IPS DF 4.7 (cell line): ENCODE measurements at regions not wholly inside any gene's neighbourhood (a gene's known extent, or its start where the extent isn't known, plus 50 kb on each side); places are given as distances from the start of the nearest gene placed in this dataset.

ENCODE experiments used
- DNase-seq: peaks from one replicate; pipeline ENCODE4 v3.0.0-alpha.2; 2013; ENCODE audit warnings: low spot score; ENCODE audit errors: extremely low read depth

- DNase-seq: no peak
Observed at GRCh38 chr1:69129538-69129937, 438.2 kb upstream of the LRRC7 start.

- DNase-seq: no peak
Observed at GRCh38 chr1:69138172-69138571, 429.6 kb upstream of the LRRC7 start.

DNA sequence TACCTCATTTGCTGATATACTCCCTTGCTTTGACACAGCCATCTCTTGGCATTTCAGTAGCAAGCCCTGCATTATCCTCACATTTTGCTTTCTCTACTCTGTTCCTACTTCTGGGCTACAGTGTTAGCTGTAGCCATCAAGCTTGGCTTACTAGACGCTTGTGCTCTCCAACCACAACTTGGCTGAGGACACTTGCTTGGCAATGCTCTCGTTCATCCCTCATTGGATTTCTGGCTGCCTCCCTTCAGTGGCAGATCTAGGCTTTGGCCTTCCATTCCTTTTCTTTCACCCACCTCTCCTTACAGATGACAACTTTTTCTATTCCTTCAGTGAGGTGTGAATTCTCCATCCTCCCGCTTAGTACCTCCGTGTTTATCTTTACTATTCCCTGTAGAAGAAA, 428.7 kb upstream of the LRRC7 start:
- no peak for DNase-seq

GRCh38 chr1:69146303-69146702, 421.4 kb upstream of the LRRC7 start:
- DNase-seq: no peak

- no peak for DNase-seq
Observed at GRCh38 chr1:69148731-69149130, 419.0 kb upstream of the LRRC7 start.

GRCh38 chr1:69157046-69157756, 410.5 kb upstream of the LRRC7 start:
- no peak for DNase-seq

- DNase-seq: no peak
Observed at GRCh38 chr1:69163241-69163640, 404.5 kb upstream of the LRRC7 start.

GRCh38 chr1:69163779-69164178, 403.9 kb upstream of the LRRC7 start:
- no peak for DNase-seq

- no peak for DNase-seq
Observed at GRCh38 chr1:69167876-69168275, 399.8 kb upstream of the LRRC7 start.

DNA sequence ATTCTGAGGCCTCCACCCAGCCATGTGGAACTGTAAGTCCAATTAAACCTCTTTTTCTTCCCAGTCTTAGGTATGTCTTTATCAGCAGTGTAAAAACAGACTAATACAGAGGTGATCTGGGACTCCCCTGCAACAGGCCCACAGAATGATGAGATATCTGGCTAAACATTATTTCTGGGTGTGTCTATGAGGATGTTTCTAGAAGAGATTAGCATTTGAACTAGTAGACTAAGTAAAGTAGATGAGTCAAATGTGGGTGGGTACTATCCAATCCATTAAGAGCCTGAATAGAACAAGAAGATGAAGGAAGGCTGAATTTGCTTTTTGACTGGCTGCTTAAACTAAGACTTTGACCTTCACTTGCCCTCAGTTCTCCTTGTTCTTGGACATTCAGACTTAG, 396.5 kb upstream of the LRRC7 start:
- no peak for DNase-seq

DNA sequence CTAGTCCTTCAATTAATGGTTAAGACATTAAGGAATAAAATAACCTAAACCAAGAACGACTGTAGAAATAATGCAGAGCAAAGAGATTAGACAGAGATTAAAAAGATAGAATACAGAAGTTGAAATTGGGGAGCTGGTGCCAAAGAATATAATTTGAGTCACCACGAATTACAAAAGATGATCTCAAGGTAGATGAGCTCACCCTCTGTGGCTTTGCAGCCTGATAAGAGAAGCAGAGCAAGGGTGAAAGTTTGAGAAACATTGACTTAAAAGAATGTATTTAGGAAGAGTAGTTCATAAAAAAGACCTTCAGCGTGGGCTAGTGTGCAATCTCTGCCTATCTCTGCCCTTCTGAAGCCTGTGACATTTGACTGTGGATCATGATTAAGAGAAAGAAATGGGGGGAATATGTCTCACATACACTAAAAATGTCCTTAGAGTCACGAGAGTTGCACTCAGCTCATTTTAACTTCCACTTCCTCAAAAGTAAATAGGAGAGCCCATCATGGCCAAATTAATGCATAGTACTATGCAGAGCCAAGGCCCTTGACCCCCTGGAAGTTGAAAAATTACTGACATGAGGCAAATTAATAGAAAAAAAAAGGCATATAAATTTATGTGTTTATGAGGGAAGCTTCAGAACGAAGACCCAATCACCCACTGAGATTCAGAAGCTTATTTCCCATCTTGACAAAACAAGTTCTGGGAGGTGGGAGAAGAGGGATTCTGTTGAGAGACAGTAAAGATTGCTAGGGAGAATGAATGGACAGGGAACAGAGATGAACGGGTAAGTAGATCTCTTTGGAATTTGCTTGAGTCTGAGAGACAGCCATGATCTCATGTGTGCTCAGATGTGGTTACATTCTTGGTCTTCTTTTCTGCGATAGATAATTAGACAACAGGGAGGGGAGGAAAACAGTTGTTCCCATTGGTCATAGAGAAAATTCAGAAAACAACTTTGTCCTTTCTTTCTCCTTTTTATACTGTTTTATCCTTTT, 395.4 kb upstream of the LRRC7 start:
- DNase-seq: no peak

- DNase-seq: no peak
Observed at GRCh38 chr1:69175053-69175452, 392.7 kb upstream of the LRRC7 start.

GRCh38 chr1:69180358-69180757, 387.4 kb upstream of the LRRC7 start:
- DNase-seq: no peak

DNA sequence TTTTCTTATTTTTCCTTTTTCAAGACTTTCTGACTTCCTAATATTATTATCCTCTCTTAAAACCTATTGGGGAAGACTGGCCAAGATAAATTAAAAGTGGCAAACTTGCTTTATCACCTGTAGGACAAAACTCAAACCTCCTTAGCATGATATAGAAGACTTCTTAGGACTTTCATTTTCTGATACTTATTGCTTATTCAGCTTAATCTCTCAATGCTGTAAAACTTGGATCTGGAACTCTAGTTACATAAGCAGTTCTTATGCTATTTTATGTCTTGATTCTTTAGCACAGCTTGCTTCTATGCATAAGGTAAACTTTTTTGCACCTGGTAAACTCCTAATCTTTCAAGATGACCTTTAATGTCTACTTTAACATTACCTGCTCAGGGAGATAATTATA, 382.3 kb upstream of the LRRC7 start:
- no peak for DNase-seq

GRCh38 chr1:69191335-69191734, 376.4 kb upstream of the LRRC7 start:
- no peak for DNase-seq

DNA sequence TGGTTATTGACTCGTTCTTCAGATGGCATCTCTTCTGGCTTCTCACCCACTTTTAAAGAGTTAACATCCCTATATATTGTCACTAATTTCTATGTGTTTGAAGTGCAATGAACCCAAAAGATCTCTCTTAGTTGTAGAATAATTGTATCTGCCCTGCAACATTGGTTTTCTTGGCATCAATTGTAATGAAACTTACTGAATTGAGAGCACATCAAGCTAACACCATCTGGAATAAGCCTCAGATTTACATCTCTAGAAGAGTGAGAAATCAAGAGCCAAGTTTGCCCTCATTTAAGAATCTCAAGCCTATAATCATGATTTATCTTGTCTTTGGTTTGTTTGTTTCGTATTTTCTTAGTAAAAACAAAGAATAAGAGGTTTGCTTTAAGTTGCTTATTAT, 372.6 kb upstream of the LRRC7 start:
- DNase-seq: no peak

GRCh38 chr1:69196071-69196470, 371.7 kb upstream of the LRRC7 start:
- DNase-seq: no peak

GRCh38 chr1:69197816-69198215, 369.9 kb upstream of the LRRC7 start:
- no peak for DNase-seq

GRCh38 chr1:69201716-69202115, 366.0 kb upstream of the LRRC7 start:
- DNase-seq: no peak

- DNase-seq: no peak
Observed at GRCh38 chr1:69203166-69203565, 364.6 kb upstream of the LRRC7 start.

DNA sequence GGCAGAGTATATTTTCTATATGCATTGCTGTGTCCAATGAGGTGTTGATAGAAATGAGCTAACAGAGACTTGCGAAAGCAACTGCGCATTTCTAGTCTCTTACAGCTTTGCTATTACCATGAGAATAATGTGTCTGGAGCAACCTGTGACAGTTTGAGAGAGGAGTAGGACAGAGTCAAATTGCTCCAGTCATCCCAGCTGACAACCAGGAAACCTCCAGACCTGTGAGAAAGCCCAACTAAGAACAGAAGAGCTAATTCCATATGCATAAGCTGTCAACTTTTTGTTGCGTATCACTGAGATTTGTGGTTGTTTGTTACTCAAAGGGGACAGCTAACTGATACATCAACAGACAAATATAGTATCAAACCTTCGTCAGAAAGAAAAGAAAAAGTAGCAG, 354.1 kb upstream of the LRRC7 start:
- DNase-seq: no peak

- DNase-seq: no peak
Observed at GRCh38 chr1:69215883-69216282, 351.8 kb upstream of the LRRC7 start.

DNA sequence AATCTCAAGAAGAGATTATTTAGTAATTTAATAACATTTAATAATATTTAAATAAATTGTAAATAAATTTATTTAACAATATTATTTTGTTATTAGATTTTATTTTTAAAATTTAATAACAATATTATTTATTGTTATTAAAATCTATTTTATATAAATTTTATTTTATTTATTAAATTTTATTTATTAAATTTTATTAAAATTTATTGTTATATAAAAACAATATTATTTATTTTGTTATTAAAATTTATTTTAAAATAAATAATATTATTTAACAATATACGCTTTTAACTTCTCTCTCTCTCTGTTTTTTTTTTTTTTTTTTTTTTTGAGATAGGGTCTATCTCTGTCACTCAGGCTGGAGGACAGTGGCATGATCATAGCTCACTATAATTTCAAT, 347.1 kb upstream of the LRRC7 start:
- DNase-seq: no peak
